GM19395 (cell line): ENCODE measurements at regions not wholly inside any gene's neighbourhood (a gene's known extent, or its start where the extent isn't known, plus 50 kb on each side); places are given as distances from the start of the nearest gene placed in this dataset.

Experiments used
- ATAC-seq: cut with Tn5 transposase; IDR thresholded peaks from one replicate; pipeline ENCODE4 v1.9.1; 2021; ENCODE audit warnings: mild to moderate bottlenecking, moderate library complexity; ENCODE audit not compliant: unreplicated experiment

GRCh38 chr9:14522627-14523379 lies 170.4 kb downstream of the ZDHHC21 start:
- ATAC-seq, result no peak

GRCh38 chr9:14520341-14520740 lies 172.9 kb downstream of the ZDHHC21 start:
- no peak for ATAC-seq

GRCh38 chr9:14517154-14517906 lies 175.9 kb downstream of the ZDHHC21 start:
- ATAC-seq, result no peak

- ATAC-seq, result no peak
These were observed 176.6 kb downstream of the ZDHHC21 start for GRCh38 chr9:14516656-14517055.

- ATAC-seq, result no peak
These were observed 177.5 kb downstream of the ZDHHC21 start for GRCh38 chr9:14515571-14516198.

GRCh38 chr9:14515049-14515448 lies 178.2 kb downstream of the ZDHHC21 start:
- ATAC-seq, result no peak

GRCh38 chr9:14512942-14513341 lies 180.3 kb downstream of the ZDHHC21 start:
- no peak for ATAC-seq

- peak; percentile 76 for ATAC-seq
These were observed 181.8 kb downstream of the ZDHHC21 start for GRCh38 chr9:14511452-14511851.

- ATAC-seq, result no peak
These were observed 184.3 kb downstream of the ZDHHC21 start for GRCh38 chr9:14508884-14509283.

GRCh38 chr9:14501366-14501765 lies 187.4 kb upstream of the NFIB start:
- ATAC-seq, result no peak

GRCh38 chr9:14500705-14501104 lies 186.8 kb upstream of the NFIB start:
- no peak for ATAC-seq

GRCh38 chr9:14499976-14500375 lies 186.0 kb upstream of the NFIB start:
- no peak for ATAC-seq

- no peak for ATAC-seq
These were observed 184.9 kb upstream of the NFIB start for GRCh38 chr9:14498824-14499223.

GRCh38 chr9:14497476-14497875 lies 183.5 kb upstream of the NFIB start:
- ATAC-seq, result no peak

- no peak for ATAC-seq
These were observed 174.7 kb upstream of the NFIB start for GRCh38 chr9:14488421-14489190.

- ATAC-seq, result no peak
These were observed 173.7 kb upstream of the NFIB start for GRCh38 chr9:14487547-14488185.

GRCh38 chr9:14485366-14485765 lies 171.4 kb upstream of the NFIB start:
- ATAC-seq, result no peak

- ATAC-seq, result no peak
These were observed 168.9 kb upstream of the NFIB start for GRCh38 chr9:14482856-14483255.

GRCh38 chr9:14480526-14480925 lies 166.6 kb upstream of the NFIB start:
- ATAC-seq, result no peak

- no peak for ATAC-seq
These were observed 165.2 kb upstream of the NFIB start for GRCh38 chr9:14479163-14479560.
